ENCODE measurements at regions not wholly inside any gene's neighbourhood (a gene's known extent, or its start where the extent isn't known, plus 50 kb on each side); places are given as distances from the start of the nearest gene placed in this dataset.

- TF ChIP-seq, protein P1, sequence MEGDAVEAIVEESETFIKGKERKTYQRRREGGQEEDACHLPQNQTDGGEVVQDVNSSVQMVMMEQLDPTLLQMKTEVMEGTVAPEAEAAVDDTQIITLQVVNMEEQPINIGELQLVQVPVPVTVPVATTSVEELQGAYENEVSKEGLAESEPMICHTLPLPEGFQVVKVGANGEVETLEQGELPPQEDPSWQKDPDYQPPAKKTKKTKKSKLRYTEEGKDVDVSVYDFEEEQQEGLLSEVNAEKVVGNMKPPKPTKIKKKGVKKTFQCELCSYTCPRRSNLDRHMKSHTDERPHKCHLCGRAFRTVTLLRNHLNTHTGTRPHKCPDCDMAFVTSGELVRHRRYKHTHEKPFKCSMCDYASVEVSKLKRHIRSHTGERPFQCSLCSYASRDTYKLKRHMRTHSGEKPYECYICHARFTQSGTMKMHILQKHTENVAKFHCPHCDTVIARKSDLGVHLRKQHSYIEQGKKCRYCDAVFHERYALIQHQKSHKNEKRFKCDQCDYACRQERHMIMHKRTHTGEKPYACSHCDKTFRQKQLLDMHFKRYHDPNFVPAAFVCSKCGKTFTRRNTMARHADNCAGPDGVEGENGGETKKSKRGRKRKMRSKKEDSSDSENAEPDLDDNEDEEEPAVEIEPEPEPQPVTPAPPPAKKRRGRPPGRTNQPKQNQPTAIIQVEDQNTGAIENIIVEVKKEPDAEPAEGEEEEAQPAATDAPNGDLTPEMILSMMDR (IDR thresholded peaks at IDR 0.05), result no peak
- no peak for TF ChIP-seq EZH2 (IDR thresholded peaks at IDR 0.05; ENCODE audit: borderline replicate concordance, insufficient read depth, low read depth, low read length, poor library complexity, severe bottlenecking)
Measured at GRCh38 chr10:114771157-114771556, 50.4 kb upstream of the FHIP2A start.
